CD4-positive, alpha-beta T cell treated with Interferon alpha-2 for 1 hour (primary cell): ENCODE measurements at regions not wholly inside any gene's neighbourhood (a gene's known extent, or its start where the extent isn't known, plus 50 kb on each side); places are given as distances from the start of the nearest gene placed in this dataset.

Experiments
- DNase-seq, 2 donors: peaks; one replicate each; pipeline ENCODE4 v3.0.0-alpha.2; 2020 to 2022

GRCh38 chr9:105864248-105864898 is 170.0 kb downstream of the TMEM38B start:
- DNase-seq = no peak

GRCh38 chr9:105865285-105865684 is 170.9 kb downstream of the TMEM38B start:
- no peak for DNase-seq

GRCh38 chr9:105871540-105871939 is 177.2 kb downstream of the TMEM38B start:
- DNase-seq = no peak

GRCh38 chr9:105873801-105874200 is 179.5 kb downstream of the TMEM38B start:
- no peak for DNase-seq

- no peak for DNase-seq
Observed at GRCh38 chr9:105877721-105878120, 183.4 kb downstream of the TMEM38B start.

GRCh38 chr9:105879181-105879580 is 184.8 kb downstream of the TMEM38B start:
- no peak for DNase-seq

- no peak for DNase-seq
Observed at GRCh38 chr9:105880517-105880916, 186.2 kb downstream of the TMEM38B start.

GRCh38 chr9:105881021-105881420 is 186.7 kb downstream of the TMEM38B start:
- no peak for DNase-seq

- DNase-seq = peak; percentile 36 to 61
Observed at GRCh38 chr9:105881654-105882349, 187.5 kb downstream of the TMEM38B start.

- DNase-seq = no peak
Observed at GRCh38 chr9:105883847-105884246, 189.5 kb downstream of the TMEM38B start.

- no peak for DNase-seq
Observed at GRCh38 chr9:105884416-105884815, 190.1 kb downstream of the TMEM38B start.

- DNase-seq = no peak
Observed at GRCh38 chr9:105886136-105886535, 191.8 kb downstream of the TMEM38B start.

GRCh38 chr9:105887679-105888078 is 193.3 kb downstream of the TMEM38B start:
- no peak for DNase-seq

GRCh38 chr9:105890046-105890822 is 195.9 kb downstream of the TMEM38B start:
- DNase-seq = no peak

GRCh38 chr9:105900123-105900522 is 205.8 kb downstream of the TMEM38B start:
- DNase-seq = no peak

GRCh38 chr9:105901514-105902109 is 207.3 kb downstream of the TMEM38B start:
- no peak for DNase-seq

GRCh38 chr9:105908069-105908468 is 213.7 kb downstream of the TMEM38B start:
- no peak for DNase-seq

- DNase-seq = no peak
Observed at GRCh38 chr9:105911104-105911911, 217.0 kb downstream of the TMEM38B start.

- DNase-seq = no peak
Observed at GRCh38 chr9:105912157-105912862, 218.0 kb downstream of the TMEM38B start.

- DNase-seq = no peak
Observed at GRCh38 chr9:105912863-105913516, 218.6 kb downstream of the TMEM38B start.

GRCh38 chr9:105921057-105921726 is 226.9 kb downstream of the TMEM38B start:
- no peak for DNase-seq
